GM21825 (cell line): ENCODE measurements at regions not wholly inside any gene's neighbourhood (a gene's known extent, or its start where the extent isn't known, plus 50 kb on each side); places are given as distances from the start of the nearest gene placed in this dataset.

ENCODE experiments used
- ATAC-seq: cut with Tn5 transposase; IDR thresholded peaks from one replicate; pipeline ENCODE4 v1.9.1; 2021; ENCODE audit warnings: mild to moderate bottlenecking, moderate library complexity; ENCODE audit not compliant: unreplicated experiment

GRCh38 chr5:159736844-159737243 lies 179.4 kb upstream of the ADRA1B start:
- no peak for ATAC-seq

DNA sequence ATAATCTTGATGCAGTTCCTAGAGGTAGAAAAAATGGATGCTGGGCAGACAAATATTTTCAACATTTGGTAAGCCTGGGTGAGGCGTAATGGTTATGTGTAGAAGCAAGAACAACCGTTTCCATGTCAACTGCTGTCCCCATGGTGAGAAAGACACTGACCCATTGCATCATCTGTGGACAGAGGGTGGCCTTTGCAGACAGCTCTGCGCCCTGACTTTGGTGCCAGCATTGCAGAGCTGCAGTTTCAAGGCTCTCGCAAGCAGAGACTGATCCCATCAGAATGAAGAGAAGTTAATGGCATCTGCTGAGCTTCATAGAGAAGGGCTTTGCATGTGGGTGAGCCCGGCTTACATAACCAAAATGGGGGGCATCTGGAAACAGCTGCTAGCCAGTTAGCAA lies 179.0 kb upstream of the ADRA1B start:
- no peak for ATAC-seq

GRCh38 chr5:159741829-159742322 lies 174.4 kb upstream of the ADRA1B start:
- no peak for ATAC-seq

DNA sequence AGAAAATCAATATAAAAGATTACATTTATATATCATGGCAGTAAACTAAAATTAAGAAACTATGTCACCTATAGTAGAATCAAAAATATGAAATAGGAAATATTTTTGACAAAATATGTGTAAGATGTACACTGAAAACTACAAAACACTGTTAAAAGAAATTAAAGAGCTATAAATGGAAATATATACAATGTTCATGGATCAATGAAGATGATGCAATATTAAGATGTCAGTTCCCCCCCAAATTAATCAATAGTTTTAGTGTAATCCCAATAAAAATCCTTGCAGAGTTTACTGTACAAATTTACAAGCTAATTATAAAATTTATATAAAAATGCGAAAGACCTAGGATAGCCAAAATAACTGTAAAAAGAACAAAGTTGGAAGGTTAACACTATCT lies 173.0 kb upstream of the ADRA1B start:
- no peak for ATAC-seq

DNA sequence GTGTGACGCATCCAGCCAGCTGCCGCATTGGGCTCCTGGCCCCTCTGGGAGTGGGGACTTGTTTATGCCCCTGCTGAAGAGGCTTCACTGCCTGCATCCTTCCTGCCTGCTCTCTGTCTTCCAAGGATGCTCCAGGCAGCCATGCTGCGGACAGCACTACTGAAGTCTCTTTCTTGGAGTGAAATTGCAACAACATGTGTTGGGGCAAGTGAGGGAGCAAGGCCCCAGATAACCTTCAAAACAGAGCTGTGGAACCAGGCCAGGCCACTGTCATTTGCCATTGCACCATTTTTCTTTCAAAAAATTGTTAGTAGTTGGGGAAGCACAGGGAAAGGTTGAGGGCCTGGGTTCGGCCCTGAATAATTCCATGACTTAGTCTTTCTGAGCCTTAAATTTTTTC lies 169.6 kb upstream of the ADRA1B start:
- no peak for ATAC-seq

- ATAC-seq: no peak
Measured at GRCh38 chr5:159749146-159749545, 167.1 kb upstream of the ADRA1B start.

DNA sequence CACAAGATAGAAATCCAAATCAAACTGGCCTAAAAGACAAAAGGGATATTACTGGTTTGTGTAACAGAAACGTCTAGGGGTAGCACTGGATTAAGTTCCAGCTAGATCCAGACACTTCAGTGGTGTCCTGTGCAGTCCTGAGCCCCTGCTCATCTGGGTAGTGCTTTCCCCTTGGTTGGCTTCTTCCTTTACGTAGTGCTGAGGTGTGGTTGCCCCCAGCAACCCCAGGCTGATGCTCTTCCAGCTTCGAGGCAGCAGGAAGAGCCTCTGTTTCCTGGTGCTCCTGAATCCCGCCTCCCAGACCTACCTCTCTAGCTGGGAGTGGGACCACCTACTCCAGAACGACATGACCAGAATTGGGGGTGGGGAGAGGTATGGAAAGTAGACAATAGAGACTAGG lies 166.1 kb upstream of the ADRA1B start:
- ATAC-seq: no peak

GRCh38 chr5:159751459-159751858 lies 164.8 kb upstream of the ADRA1B start:
- no peak for ATAC-seq

GRCh38 chr5:159752622-159753275 lies 163.5 kb upstream of the ADRA1B start:
- no peak for ATAC-seq

GRCh38 chr5:159758189-159758588 lies 158.1 kb upstream of the ADRA1B start:
- ATAC-seq: no peak

DNA sequence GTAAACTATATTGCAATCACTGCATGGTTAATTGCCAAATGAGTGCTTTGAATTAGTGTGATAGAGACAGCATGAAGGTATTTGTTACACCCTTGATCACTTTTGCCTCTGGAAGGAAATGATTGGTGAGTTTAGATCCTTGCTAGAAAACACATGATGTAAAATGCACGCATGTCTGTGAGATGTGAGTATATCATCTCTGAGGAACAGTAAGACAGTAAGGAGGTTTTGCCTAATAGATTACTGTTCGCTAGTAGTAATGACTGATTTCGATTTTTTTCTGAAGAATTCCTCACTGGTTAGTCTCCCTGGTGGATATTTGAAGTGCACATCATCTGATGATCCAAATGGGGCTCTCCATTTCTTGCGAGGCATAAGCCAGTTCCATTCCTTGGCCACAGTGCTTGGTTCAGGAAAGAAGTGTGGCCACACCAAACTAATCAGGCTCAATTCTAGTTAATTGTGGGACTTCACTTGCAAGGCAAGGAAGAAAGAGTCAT lies 156.4 kb upstream of the ADRA1B start:
- ATAC-seq: no peak

DNA sequence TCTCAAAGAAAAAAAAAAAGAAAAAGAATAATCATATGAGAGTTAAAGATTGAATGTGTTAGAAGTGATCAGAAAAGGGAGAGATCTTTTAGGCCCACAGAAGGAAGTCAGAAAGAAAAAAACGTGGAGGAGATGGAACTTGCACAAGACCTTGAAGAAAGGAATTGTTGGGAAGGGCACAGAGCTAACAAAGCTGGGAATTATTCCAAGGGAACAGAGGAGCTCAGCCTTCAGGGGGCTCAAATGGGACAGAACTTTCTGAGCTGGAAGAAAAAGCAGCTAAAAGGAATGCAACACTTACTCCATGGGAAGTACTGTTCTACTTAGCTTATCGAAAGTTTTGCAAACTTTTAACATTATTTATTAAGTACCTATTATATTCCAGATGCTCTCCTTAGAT lies 153.4 kb upstream of the ADRA1B start:
- no peak for ATAC-seq

GRCh38 chr5:159763562-159763961 lies 152.7 kb upstream of the ADRA1B start:
- no peak for ATAC-seq

GRCh38 chr5:159764283-159765134 lies 151.8 kb upstream of the ADRA1B start:
- no peak for ATAC-seq

- no peak for ATAC-seq
Measured at GRCh38 chr5:159765135-159765433, 151.2 kb upstream of the ADRA1B start.

- no peak for ATAC-seq
Measured at GRCh38 chr5:159765760-159766517, 150.3 kb upstream of the ADRA1B start.

- ATAC-seq: no peak
Measured at GRCh38 chr5:159768243-159768642, 148.0 kb upstream of the ADRA1B start.

- no peak for ATAC-seq
Measured at GRCh38 chr5:159772698-159773061, 143.6 kb upstream of the ADRA1B start.

- ATAC-seq: peak; percentile 96
Measured at GRCh38 chr5:159773062-159773924, 143.0 kb upstream of the ADRA1B start.

DNA sequence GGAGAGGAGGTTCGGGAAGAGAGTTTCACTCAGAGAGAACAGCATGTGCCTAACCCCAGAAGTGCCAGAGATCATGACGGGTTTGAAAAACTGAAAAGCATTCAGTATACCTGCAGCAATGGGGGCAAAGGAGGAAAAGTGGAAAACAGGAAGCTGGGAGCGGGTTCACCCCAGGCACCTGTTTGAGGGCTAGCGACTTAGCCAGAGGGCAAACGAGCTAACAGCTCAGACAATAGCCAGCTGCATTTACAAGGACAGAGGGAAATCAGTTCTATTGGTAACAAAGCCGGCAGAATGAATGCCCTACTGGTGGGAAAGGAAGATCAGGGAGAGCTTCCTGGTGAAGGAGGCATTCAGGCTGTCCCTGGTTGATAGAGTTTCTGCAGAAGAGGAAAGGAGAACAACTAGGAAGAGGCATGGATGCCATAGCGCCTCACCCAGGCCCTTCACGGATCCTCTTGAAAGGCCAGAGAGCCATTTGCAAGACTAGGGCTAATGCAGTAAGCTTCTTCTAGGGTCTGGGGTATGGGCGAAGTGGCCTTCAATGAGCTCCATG lies 141.7 kb upstream of the ADRA1B start:
- no peak for ATAC-seq
